ENCODE measurements at regions not wholly inside any gene's neighbourhood (a gene's known extent, or its start where the extent isn't known, plus 50 kb on each side); places are given as distances from the start of the nearest gene placed in this dataset.
A peak's percentile ranks its signal among the peaks of the same experiment; 100 is the strongest.
"Not testable (repeated sequence)": the region's sequence is repeated elsewhere in the genome, so short reads cannot be mapped to it uniquely, and the experiment has no call there.

DNA sequence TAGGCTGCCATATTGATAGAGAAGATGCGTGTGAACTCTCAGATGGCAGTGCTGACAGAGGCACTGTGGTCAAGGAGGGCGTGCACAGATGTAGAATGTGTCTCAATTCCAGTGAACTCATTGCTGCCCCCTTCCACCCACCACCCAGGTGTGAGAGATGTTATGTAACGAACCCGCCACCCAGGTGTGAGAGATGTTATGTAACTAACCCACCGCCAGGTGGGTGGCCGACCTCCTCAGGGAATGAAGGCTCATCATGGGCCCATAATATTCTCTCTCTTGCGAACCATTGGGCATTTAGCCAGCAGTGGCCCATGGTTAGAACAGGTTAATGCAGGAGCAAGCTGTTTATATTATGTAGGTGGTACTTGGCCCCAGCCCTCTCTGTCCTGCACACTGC lies 140.4 kb upstream of the MTPN start:
- DNase-seq (ENCODE audit: low spot score), result no peak
- TF ChIP-seq, protein P1, sequence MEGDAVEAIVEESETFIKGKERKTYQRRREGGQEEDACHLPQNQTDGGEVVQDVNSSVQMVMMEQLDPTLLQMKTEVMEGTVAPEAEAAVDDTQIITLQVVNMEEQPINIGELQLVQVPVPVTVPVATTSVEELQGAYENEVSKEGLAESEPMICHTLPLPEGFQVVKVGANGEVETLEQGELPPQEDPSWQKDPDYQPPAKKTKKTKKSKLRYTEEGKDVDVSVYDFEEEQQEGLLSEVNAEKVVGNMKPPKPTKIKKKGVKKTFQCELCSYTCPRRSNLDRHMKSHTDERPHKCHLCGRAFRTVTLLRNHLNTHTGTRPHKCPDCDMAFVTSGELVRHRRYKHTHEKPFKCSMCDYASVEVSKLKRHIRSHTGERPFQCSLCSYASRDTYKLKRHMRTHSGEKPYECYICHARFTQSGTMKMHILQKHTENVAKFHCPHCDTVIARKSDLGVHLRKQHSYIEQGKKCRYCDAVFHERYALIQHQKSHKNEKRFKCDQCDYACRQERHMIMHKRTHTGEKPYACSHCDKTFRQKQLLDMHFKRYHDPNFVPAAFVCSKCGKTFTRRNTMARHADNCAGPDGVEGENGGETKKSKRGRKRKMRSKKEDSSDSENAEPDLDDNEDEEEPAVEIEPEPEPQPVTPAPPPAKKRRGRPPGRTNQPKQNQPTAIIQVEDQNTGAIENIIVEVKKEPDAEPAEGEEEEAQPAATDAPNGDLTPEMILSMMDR (IDR thresholded peaks at IDR 0.05; ENCODE audit: extremely low read depth, insufficient read depth, missing control alignments), result no peak
- in situ Hi-C loops (cut with MboI; ENCODE audit: low pct_unique_long_range_greater_than_20kb, low sequenced_read_pairs, unreplicated experiment), result no loop called here

DNA sequence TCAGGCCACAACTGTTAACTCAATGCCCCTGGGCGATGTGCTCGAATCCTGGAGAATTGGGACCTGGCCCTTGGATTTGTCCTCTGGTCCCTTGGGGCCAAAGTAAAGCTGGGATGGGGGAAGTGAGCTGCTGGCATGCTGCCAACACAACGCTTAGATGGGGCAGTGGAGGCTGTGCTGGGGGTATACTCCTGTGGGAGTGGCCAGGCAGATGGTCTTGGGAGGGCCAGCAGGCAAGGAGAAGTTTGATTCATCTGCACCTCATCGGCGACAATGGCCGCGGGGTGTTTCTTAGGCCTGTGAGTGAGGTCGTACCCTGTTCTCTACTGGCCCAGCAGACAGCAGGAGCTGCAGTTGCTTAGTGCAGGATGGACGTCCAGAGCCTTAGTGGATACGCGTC lies 139.0 kb upstream of the MTPN start:
- in situ Hi-C loops (cut with MboI; ENCODE audit: low pct_unique_long_range_greater_than_20kb, low sequenced_read_pairs, unreplicated experiment), result no loop called here
- TF ChIP-seq, protein P1 (IDR thresholded peaks at IDR 0.05; ENCODE audit: extremely low read depth, insufficient read depth, missing control alignments), result no peak
- no peak for DNase-seq (ENCODE audit: low spot score)

DNA sequence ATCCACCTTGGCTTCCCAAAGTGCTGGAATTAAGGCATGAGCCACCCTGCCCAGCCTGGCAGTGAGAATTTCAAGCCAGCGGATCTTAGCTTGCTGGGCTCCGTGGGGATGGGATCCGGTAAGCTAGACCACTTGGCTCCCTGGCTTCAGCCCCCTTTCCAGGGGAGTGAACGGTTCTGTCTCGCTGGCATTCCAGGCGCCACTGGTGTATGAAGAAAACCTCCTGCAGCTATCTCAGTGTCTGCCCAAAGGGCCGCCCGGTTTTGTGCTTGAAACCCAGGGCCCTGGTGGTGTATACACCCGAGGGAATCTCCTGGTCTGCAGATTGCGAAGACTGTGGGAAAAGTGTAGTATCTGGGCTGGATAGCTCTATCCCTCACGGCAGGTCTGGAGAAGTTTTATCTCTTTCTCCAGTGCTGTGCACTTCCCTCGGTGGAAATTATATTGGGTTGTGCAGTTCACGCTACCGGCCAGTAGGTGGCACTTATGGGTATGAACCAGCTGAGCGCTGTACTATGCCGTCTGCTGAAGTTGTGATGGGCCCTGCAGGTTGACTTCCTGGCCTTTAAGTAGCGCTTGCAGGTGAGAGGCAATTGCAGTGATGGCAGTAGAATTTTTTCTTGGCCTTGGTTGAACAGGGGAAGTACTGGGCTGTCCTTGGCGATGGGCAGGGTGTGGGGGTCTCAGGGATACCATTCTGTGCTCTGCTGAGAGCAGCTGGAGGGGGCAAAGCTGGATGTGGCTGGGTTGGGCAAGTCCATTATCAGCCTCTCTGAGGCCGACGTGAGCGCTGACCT lies 138.0 kb upstream of the MTPN start:
- peak; percentile 61 for DNase-seq (ENCODE audit: low spot score)
- TF ChIP-seq, protein P1 (IDR thresholded peaks at IDR 0.05; ENCODE audit: extremely low read depth, insufficient read depth, missing control alignments), result peak; percentile 83
- in situ Hi-C loops (cut with MboI; ENCODE audit: low pct_unique_long_range_greater_than_20kb, low sequenced_read_pairs, unreplicated experiment), result no loop called here

DNA sequence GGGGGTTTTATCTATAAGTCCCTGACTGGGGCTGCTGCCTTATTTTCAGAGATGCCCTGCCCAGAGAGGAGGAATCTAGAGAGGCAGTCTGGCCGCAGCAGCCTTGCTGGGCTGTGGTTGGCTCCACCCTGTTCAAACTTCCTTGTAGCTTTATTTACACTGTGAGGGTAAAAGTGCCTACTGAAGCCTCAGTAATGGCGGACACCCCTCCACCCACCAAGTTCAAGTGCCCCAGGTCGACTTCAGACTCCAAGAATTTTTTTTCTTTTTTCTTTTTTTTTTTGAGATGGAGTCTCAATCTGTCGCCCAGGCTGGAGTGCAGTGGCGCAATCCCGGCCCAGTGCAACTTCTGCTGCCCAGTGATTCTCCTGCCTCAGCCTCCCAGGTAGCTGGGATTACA lies 137.3 kb upstream of the MTPN start:
- DNase-seq (ENCODE audit: low spot score); in situ Hi-C loops (cut with MboI; ENCODE audit: low pct_unique_long_range_greater_than_20kb, low sequenced_read_pairs, unreplicated experiment): not testable (repeated sequence)

DNA sequence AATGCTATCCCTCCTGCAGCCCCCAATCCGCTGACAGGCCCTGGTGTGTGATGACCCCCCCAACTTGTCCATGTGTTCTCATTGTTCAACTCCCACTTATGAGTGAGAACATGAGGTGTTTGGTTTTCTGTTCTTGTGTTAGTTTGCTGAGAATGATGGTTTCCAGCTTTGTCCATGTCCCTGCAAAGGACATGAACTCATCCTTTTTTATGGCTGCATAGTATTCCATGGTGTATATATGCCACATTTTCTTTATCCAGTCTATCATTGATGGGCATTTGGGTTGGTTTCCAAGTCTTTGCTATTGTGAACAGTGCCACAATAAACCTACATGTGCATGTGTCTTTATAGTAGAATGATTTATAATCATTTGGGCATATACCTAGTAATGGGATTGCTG lies 131.9 kb upstream of the MTPN start:
- DNase-seq (ENCODE audit: low spot score); in situ Hi-C loops (cut with MboI; ENCODE audit: low pct_unique_long_range_greater_than_20kb, low sequenced_read_pairs, unreplicated experiment): not testable (repeated sequence)

DNA sequence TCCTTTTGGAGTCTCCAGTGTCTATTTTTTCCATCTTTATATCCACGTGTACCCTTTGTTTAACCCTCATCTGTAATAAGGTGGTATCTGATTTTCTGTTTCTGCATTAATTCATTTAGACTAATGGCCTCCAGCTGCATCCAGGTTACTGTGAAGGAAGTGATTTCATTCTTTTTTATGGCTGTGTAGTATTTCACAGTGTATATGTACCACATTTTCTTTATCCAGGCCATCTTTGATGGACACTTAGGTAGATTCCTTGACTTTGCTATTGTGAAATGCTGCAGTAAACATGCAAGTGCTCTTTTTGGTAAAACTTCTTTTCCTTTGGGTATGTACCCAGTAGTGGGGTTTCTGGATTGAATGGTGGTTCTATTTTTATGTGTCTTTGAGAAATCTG lies 128.0 kb upstream of the MTPN start:
- in situ Hi-C loops (cut with MboI; ENCODE audit: low pct_unique_long_range_greater_than_20kb, low sequenced_read_pairs, unreplicated experiment), result no loop called here
- DNase-seq (ENCODE audit: low spot score), result no peak
- TF ChIP-seq, protein P1 (IDR thresholded peaks at IDR 0.05; ENCODE audit: extremely low read depth, insufficient read depth, missing control alignments), result no peak

DNA sequence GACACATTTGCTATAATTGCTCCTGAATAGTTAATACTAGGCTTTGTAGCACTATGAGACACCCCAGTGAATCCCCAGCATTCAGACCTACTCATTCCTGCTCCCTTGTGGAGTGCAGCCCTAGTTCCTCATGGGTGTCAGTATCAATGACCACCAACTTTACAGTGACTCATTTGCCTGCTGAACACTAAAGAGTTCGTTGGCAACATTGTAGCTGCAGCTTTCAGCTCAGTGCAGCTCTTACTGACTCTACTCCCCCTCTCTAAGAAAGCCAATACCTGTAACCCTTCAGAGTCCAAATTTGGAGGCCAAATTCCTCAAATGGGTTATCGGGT lies 127.1 kb upstream of the MTPN start:
- TF ChIP-seq, protein P1 (IDR thresholded peaks at IDR 0.05; ENCODE audit: extremely low read depth, insufficient read depth, missing control alignments), result no peak
- in situ Hi-C loops (cut with MboI; ENCODE audit: low pct_unique_long_range_greater_than_20kb, low sequenced_read_pairs, unreplicated experiment), result no loop called here
- DNase-seq (ENCODE audit: low spot score), result no peak

All from GM13977 (cell line).